ENCODE measurements at regions not wholly inside any gene's neighbourhood (a gene's known extent, or its start where the extent isn't known, plus 50 kb on each side); places are given as distances from the start of the nearest gene placed in this dataset.

DNA sequence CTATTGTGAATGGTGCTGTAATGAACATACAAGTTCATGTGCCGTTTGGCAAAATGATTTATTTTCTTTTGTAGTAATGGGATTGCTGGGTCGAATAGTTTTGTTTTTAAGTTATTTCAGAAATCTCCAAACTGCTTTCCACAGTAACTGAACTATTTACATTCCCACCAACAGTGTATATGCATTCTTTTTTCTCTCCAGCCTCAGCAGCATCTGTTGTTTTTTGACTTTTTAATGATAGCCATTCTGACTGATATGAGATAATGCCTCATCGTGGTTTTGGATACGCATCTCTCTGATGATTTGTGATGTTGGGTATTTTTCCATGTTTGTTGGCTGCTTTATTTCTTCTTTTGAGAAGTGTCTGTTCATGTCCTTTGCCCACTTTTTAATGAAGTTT lies 246.3 kb upstream of the ADGRL3 start:
- no peak overlapping the region for H2AFZ ChIP-seq (ENCODE audit: low read length)
- H3K9me2 ChIP-seq (replicated peaks; ENCODE audit: low read depth, low read length) = no peaks in the 10 kb centered on the region
- H3K27me3 ChIP-seq (ENCODE audit: insufficient read depth, low read length, poor library complexity, severe bottlenecking) = no peaks in the 10 kb centered on the region
- no peaks in the 10 kb centered on the region for H3K9me3 ChIP-seq (ENCODE audit: insufficient read depth, low read depth, low read length)
- no peak overlapping the region for H3K9ac ChIP-seq (ENCODE audit: low read depth, low read length, poor library complexity, severe bottlenecking)
- no peak overlapping the region for H3K4me2 ChIP-seq (ENCODE audit: low read depth, low read length, poor library complexity, severe bottlenecking)
- H4K20me1 ChIP-seq (ENCODE audit: insufficient read depth, low read length, poor library complexity, severe bottlenecking) = no peaks in the 10 kb centered on the region
- no peak overlapping the region for H3K4me3 ChIP-seq (ENCODE audit: low read length, poor library complexity, severe bottlenecking)
- no peaks in the 10 kb centered on the region for H3F3A ChIP-seq (ENCODE audit: low read depth)
- no peaks in the 10 kb centered on the region for H3K79me2 ChIP-seq (ENCODE audit: insufficient read depth, low read length)
- no peaks in the 10 kb centered on the region for H3K36me3 ChIP-seq (ENCODE audit: insufficient read depth, low read length)
- TF ChIP-seq EZH2phosphoT487 (IDR thresholded peaks at IDR 0.05; ENCODE audit: borderline replicate concordance) (no peak), CTCF (conservative IDR thresholded peaks at IDR 0.05; ENCODE audit: low read length) (no peak)
- no peaks in the 10 kb centered on the region for H3K4me1 ChIP-seq (ENCODE audit: insufficient read depth, low read length, poor library complexity, severe bottlenecking)

GRCh38 chr4:60962286-60962685 lies 237.8 kb upstream of the ADGRL3 start:
- no peaks in the 10 kb centered on the region for H3K4me1 ChIP-seq (ENCODE audit: insufficient read depth, low read length, poor library complexity, severe bottlenecking)
- no peak overlapping the region for H3K4me2 ChIP-seq (ENCODE audit: low read depth, low read length, poor library complexity, severe bottlenecking)
- no peak for TF ChIP-seq CTCF (conservative IDR thresholded peaks at IDR 0.05; ENCODE audit: low read length)
- no peak for TF ChIP-seq EZH2phosphoT487 (IDR thresholded peaks at IDR 0.05; ENCODE audit: borderline replicate concordance)
- no peaks in the 10 kb centered on the region for H3K36me3 ChIP-seq (ENCODE audit: insufficient read depth, low read length)
- H3K9ac ChIP-seq (ENCODE audit: low read depth, low read length, poor library complexity, severe bottlenecking) = no peak overlapping the region
- no peak overlapping the region for H2AFZ ChIP-seq (ENCODE audit: low read length)
- no peaks in the 10 kb centered on the region for H3K27me3 ChIP-seq (ENCODE audit: insufficient read depth, low read length, poor library complexity, severe bottlenecking)
- no peaks in the 10 kb centered on the region for H3F3A ChIP-seq (ENCODE audit: low read depth)
- no peaks in the 10 kb centered on the region for H3K9me2 ChIP-seq (replicated peaks; ENCODE audit: low read depth, low read length)
- no peaks in the 10 kb centered on the region for H3K9me3 ChIP-seq (ENCODE audit: insufficient read depth, low read depth, low read length)
- no peaks in the 10 kb centered on the region for H4K20me1 ChIP-seq (ENCODE audit: insufficient read depth, low read length, poor library complexity, severe bottlenecking)
- no peaks in the 10 kb centered on the region for H3K79me2 ChIP-seq (ENCODE audit: insufficient read depth, low read length)
- no peak overlapping the region for H3K4me3 ChIP-seq (ENCODE audit: low read length, poor library complexity, severe bottlenecking)

- H3F3A ChIP-seq (ENCODE audit: low read depth) = no peaks in the 10 kb centered on the region
- H3K9me3 ChIP-seq (ENCODE audit: insufficient read depth, low read depth, low read length) = no peaks in the 10 kb centered on the region
- H3K9ac ChIP-seq (ENCODE audit: low read depth, low read length, poor library complexity, severe bottlenecking) = no peak overlapping the region
- H3K4me3 ChIP-seq (ENCODE audit: low read length, poor library complexity, severe bottlenecking) = no peak overlapping the region
- H3K4me2 ChIP-seq (ENCODE audit: low read depth, low read length, poor library complexity, severe bottlenecking) = no peak overlapping the region
- no peaks in the 10 kb centered on the region for H3K9me2 ChIP-seq (replicated peaks; ENCODE audit: low read depth, low read length)
- no peaks in the 10 kb centered on the region for H3K79me2 ChIP-seq (ENCODE audit: insufficient read depth, low read length)
- H4K20me1 ChIP-seq (ENCODE audit: insufficient read depth, low read length, poor library complexity, severe bottlenecking) = no peaks in the 10 kb centered on the region
- no peaks in the 10 kb centered on the region for H3K4me1 ChIP-seq (ENCODE audit: insufficient read depth, low read length, poor library complexity, severe bottlenecking)
- H2AFZ ChIP-seq (ENCODE audit: low read length) = no peak overlapping the region
- TF ChIP-seq EZH2phosphoT487 (IDR thresholded peaks at IDR 0.05; ENCODE audit: borderline replicate concordance) (no peak), CTCF (conservative IDR thresholded peaks at IDR 0.05; ENCODE audit: low read length) (no peak)
- peaks cover under 1% of the 10 kb centered on the region for H3K27me3 ChIP-seq (ENCODE audit: insufficient read depth, low read length, poor library complexity, severe bottlenecking)
- no peaks in the 10 kb centered on the region for H3K36me3 ChIP-seq (ENCODE audit: insufficient read depth, low read length)
Observed at GRCh38 chr4:60981534-60981933, 218.6 kb upstream of the ADGRL3 start.
